Vagina (tissue), 2 donors: ENCODE measurements at regions not wholly inside any gene's neighbourhood (a gene's known extent, or its start where the extent isn't known, plus 50 kb on each side); places are given as distances from the start of the nearest gene placed in this dataset.

Experiments used
- DNase-seq, 2 donors: peaks; one replicate each; pipeline ENCODE4 v3.0.0-alpha.2; 2017; ENCODE audit errors: extremely low spot score in 2 of 2
- H3K27ac ChIP-seq: fragments of 200-600 bp; sonication (generic); one replicate; pipeline ENCODE4 v1.5.1; 2019
- H3K27me3 ChIP-seq: fragments of 200-600 bp; sonication (generic); one replicate; pipeline ENCODE4 v1.5.1; 2019
- H3K36me3 ChIP-seq, 2 donors: fragments of 200-600 bp; sonication (generic); one replicate each; pipeline ENCODE4 v1.5.1; 2017 to 2019
- H3K4me1 ChIP-seq: fragments of 200-600 bp; sonication (generic); one replicate; pipeline ENCODE4 v1.5.1; 2019
- H3K4me3 ChIP-seq, 2 donors: fragments of 200-600 bp; sonication (generic); 1 replicate in 1 of 2; 2 replicates in 1 of 2; pipeline ENCODE4 v1.5.1; 2016 to 2019
- H3K9me3 ChIP-seq: fragments of 200-600 bp; sonication (generic); one replicate; pipeline ENCODE4 v1.5.1; 2019
- POLR2A ChIP-seq, 2 donors: fragments of 450-650 bp; IDR thresholded peaks; one replicate each; pipeline ENCODE4 v1.6.1; 2017; ENCODE audit warnings: antibody characterized with exemption in 2 of 2, mild to moderate bottlenecking in 2 of 2, moderate library complexity in 2 of 2
- POLR2AphosphoS5 ChIP-seq, 2 donors: sonication (generic); formaldehyde crosslinking; IDR thresholded peaks; one replicate each; pipeline ENCODE4 v1.9.0; 2017; ENCODE audit warnings: antibody characterized with exemption in 2 of 2, mild to moderate bottlenecking in 2 of 2, low read depth in 1 of 2; ENCODE audit not compliant: insufficient read depth in 1 of 2
- intact Hi-C: fragments of 100-400 bp; cut with DNase I; formaldehyde crosslinking; loops from one replicate; pipeline ENCODE4 v1.15.1; 2023
- TF ChIP-seq, protein P1 (sequence below), 3 experiments: fragments of 450-650 bp in 2 of 3; fragments of 200-600 bp in 1 of 3; sonication (generic) in 1 of 3; IDR thresholded peaks; one replicate each; pipeline ENCODE4 v1.5.1; 2017 to 2019; ENCODE audit warnings: antibody characterized with exemption in 3 of 3, mild to moderate bottlenecking in 2 of 3, moderate library complexity in 2 of 3

DNA sequence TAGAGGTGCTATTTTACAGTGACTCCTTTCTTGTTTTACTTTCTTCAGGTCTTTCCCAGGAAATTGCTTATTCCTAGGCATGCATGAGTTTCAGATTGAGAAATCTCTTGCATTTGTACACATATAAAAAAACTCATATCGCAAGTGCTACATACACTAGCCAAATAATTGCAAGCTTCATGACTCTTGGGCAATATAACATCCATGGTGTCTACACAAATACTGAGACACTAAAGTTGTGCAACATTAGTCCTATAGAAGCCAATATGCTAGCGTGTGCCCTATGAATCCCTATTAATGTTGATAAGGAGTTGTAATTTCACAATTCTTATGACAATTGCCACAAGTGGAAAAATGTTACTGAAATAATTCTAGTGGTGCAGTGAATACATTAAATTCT, 591.0 kb downstream of the ADGRL2 start:
- H3K27ac ChIP-seq: no peak overlapping the region
- H3K9me3 ChIP-seq: no peaks in the 10 kb centered on the region
- H3K36me3 ChIP-seq: no peaks in the 10 kb centered on the region
- DNase-seq: no peak
- TF ChIP-seq POLR2A (IDR thresholded peaks at IDR 0.05): no peak
- TF ChIP-seq, protein P1, sequence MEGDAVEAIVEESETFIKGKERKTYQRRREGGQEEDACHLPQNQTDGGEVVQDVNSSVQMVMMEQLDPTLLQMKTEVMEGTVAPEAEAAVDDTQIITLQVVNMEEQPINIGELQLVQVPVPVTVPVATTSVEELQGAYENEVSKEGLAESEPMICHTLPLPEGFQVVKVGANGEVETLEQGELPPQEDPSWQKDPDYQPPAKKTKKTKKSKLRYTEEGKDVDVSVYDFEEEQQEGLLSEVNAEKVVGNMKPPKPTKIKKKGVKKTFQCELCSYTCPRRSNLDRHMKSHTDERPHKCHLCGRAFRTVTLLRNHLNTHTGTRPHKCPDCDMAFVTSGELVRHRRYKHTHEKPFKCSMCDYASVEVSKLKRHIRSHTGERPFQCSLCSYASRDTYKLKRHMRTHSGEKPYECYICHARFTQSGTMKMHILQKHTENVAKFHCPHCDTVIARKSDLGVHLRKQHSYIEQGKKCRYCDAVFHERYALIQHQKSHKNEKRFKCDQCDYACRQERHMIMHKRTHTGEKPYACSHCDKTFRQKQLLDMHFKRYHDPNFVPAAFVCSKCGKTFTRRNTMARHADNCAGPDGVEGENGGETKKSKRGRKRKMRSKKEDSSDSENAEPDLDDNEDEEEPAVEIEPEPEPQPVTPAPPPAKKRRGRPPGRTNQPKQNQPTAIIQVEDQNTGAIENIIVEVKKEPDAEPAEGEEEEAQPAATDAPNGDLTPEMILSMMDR (IDR thresholded peaks at IDR 0.05): no peak
- no peaks in the 10 kb centered on the region for H3K4me1 ChIP-seq
- no peaks in the 10 kb centered on the region for H3K27me3 ChIP-seq
- intact Hi-C loops: no loop called here
- no peak overlapping the region for H3K4me3 ChIP-seq

DNA sequence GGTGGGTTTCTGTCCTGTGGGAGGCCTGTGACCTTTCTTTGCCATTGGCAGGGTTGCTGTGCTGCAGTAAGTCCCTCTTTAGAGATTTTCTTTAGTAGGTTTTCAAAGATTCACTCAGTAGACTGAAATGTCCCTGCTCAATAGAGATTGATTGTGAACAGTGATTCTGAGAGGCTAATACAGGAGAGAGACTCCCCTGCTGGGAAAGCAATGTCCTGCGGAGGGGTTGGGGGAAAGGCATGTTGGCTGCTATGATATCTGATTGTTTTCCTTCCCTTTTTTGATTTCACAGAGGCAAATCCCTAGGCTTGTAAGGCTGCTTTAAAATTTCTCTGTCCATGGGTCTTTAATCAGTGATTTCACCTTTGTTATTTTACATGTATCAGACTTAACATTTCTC, 589.9 kb downstream of the ADGRL2 start:
- no peak for DNase-seq
- intact Hi-C loops: no loop called here
- Histone ChIP-seq H3K9me3 (no peaks in the 10 kb centered on the region), H3K27ac (no peak overlapping the region), H3K4me1 (no peaks in the 10 kb centered on the region), H3K36me3 (no peaks in the 10 kb centered on the region), H3K4me3 (no peak overlapping the region), H3K27me3 (no peaks in the 10 kb centered on the region)
- TF ChIP-seq, protein P1 (IDR thresholded peaks at IDR 0.05): no peak
- TF ChIP-seq POLR2A (IDR thresholded peaks at IDR 0.05) (no peak), POLR2AphosphoS5 (IDR thresholded peaks at IDR 0.05; ENCODE audit: insufficient read depth in 1 of 2, low read depth in 1 of 2) (no peak)

DNA sequence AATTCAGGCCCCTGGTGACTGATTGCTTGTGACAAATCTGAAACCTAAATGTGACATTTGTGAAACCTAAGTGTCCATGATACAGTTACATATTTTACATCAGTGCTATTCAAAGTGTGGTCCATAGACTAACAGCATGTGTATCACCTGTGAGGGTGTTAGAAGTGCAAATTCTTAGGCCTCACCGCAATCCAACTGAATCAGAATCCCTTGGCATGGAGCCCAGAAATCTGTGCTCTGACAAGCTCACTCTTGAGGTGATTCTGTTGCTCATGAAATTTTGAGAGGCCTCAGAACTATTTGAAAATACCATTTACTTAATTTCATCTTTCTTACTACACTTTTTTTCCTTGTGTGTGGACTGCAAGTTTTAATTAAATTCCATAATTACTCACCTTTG, 587.9 kb downstream of the ADGRL2 start:
- H3K27ac ChIP-seq: no peak overlapping the region
- TF ChIP-seq POLR2AphosphoS5 (IDR thresholded peaks at IDR 0.05; ENCODE audit: insufficient read depth in 1 of 2, low read depth in 1 of 2): no peak
- TF ChIP-seq POLR2A (IDR thresholded peaks at IDR 0.05): no peak
- TF ChIP-seq, protein P1 (IDR thresholded peaks at IDR 0.05): no peak
- no peaks in the 10 kb centered on the region for H3K36me3 ChIP-seq
- intact Hi-C loops: no loop called here
- no peaks in the 10 kb centered on the region for H3K9me3 ChIP-seq
- no peak overlapping the region for H3K4me3 ChIP-seq
- no peak for DNase-seq
- H3K4me1 ChIP-seq: no peaks in the 10 kb centered on the region
- no peaks in the 10 kb centered on the region for H3K27me3 ChIP-seq

DNA sequence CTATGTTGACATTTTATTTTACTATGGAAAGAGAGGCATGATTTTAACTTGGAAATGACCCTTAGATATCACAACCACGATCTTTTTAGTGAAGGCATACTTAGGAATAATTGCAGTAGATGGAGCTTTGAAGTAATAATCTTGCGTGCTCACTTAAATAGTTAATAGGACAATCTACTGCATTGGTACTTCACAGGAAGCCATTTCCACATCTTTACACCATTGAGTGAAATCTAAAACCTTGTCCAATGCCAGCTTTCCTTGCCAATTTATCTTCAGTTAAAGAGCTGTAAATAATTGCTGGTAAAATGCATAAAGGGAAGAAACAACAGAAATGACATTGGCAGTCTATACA, 586.3 kb downstream of the ADGRL2 start:
- no peak overlapping the region for H3K27ac ChIP-seq
- no peaks in the 10 kb centered on the region for H3K9me3 ChIP-seq
- no peak for TF ChIP-seq POLR2AphosphoS5 (IDR thresholded peaks at IDR 0.05; ENCODE audit: insufficient read depth in 1 of 2, low read depth in 1 of 2)
- TF ChIP-seq, protein P1 (IDR thresholded peaks at IDR 0.05): no peak
- no peak for TF ChIP-seq POLR2A (IDR thresholded peaks at IDR 0.05)
- no peaks in the 10 kb centered on the region for H3K4me1 ChIP-seq
- H3K4me3 ChIP-seq: no peak overlapping the region
- intact Hi-C loops: no loop called here
- H3K27me3 ChIP-seq: no peaks in the 10 kb centered on the region
- H3K36me3 ChIP-seq: no peaks in the 10 kb centered on the region
- DNase-seq: no peak

DNA sequence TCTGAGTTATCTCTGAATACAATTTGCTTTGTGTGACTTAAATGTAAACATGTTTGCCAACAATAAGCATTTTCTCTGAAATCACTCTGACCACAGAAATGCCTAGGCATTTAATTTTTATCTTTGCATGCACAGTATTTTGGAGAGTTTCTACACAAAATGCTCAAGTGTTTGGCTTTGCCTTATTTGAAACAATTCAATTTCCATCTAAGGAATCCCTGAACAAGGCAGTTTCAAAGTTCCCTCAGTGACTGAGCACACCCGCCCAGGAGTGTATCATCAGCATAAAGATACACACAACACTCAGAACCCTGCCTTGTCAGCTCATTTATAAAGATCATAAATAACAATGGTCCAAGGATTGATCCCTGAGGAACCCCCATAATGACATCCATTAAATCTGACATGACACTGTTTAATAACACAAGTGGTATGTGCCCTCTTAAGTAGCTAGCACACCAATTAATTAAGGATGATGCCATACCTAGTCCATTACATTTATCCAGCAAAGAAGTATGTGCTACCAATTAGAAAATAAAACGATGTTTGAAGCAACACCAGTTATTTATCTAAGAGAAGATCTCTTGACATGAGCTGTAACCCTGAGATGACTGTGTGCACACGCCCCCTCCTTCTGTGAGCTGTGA, 585.8 kb downstream of the ADGRL2 start:
- intact Hi-C loops: no loop called here
- Histone ChIP-seq H3K36me3 (no peaks in the 10 kb centered on the region), H3K27ac (no peak overlapping the region), H3K9me3 (no peaks in the 10 kb centered on the region), H3K4me3 (no peak overlapping the region), H3K4me1 (no peaks in the 10 kb centered on the region), H3K27me3 (no peaks in the 10 kb centered on the region)
- TF ChIP-seq, protein P1 (IDR thresholded peaks at IDR 0.05): no peak
- no peak for TF ChIP-seq POLR2AphosphoS5 (IDR thresholded peaks at IDR 0.05; ENCODE audit: insufficient read depth in 1 of 2, low read depth in 1 of 2)
- TF ChIP-seq POLR2A (IDR thresholded peaks at IDR 0.05): no peak
- DNase-seq: no peak
